ENCODE measurements at regions not wholly inside any gene's neighbourhood (a gene's known extent, or its start where the extent isn't known, plus 50 kb on each side); places are given as distances from the start of the nearest gene placed in this dataset.

GRCh38 chr21:41666641-41667081 lies 100.2 kb downstream of the RIPK4 start:
- TF ChIP-seq POLR2AphosphoS5 (IDR thresholded peaks at IDR 0.05) (no peak), CTCF (IDR thresholded peaks at IDR 0.05) (no peak), POLR2A (IDR thresholded peaks at IDR 0.05) (no peak)
